ENCODE measurements at regions not wholly inside any gene's neighbourhood (a gene's known extent, or its start where the extent isn't known, plus 50 kb on each side); places are given as distances from the start of the nearest gene placed in this dataset.
A peak's percentile ranks its signal among the peaks of the same experiment; 100 is the strongest.
"Not testable (repeated sequence)": the region's sequence is repeated elsewhere in the genome, so short reads cannot be mapped to it uniquely, and the experiment has no call there.

DNA sequence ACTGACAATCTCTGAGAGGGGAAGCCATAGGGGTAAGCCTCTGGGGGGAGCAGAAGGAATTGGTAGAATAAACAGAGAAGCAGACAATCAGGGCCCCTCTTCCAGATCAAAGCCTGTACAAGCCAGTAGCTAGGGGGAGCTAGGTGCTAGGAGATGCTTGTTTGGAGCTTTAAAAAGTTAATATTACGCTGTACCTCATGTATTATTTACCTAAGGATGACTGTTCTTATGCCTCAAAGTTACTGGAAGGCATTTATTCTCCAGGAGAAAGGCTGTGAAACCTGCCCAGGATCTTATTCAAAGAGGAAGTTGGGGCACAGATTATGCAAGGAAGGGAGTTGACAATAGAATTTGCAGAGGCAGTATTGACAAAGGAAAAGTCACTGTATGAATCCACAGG is 111.8 kb upstream of the SLC35F1 start:
- DNase-seq: no peak
- no peaks in the 10 kb centered on the region for H3K36me3 ChIP-seq (replicated peaks)
- H3K27me3 ChIP-seq (replicated peaks): no peaks in the 10 kb centered on the region
- in situ Hi-C loops (cut with HindIII; ENCODE audit: low pct_ligation_motif_present, low sequenced_read_pairs): no loop called here
- no peak overlapping the region for H3K4me3 ChIP-seq (ENCODE audit: low read depth, low read length)
- no peak overlapping the region for H3K27ac ChIP-seq
- peak; percentile 15 for TF ChIP-seq CTCF (IDR thresholded peaks at IDR 0.05; ENCODE audit: low read depth, low read length, missing control alignments)

GRCh38 chr6:117798819-117799218 is 108.2 kb upstream of the SLC35F1 start:
- H3K36me3 ChIP-seq (replicated peaks); in situ Hi-C loops (cut with HindIII; ENCODE audit: low pct_ligation_motif_present, low sequenced_read_pairs); H3K27ac ChIP-seq; H3K27me3 ChIP-seq (replicated peaks); H3K4me3 ChIP-seq (ENCODE audit: low read depth, low read length); DNase-seq: not testable (repeated sequence)

GRCh38 chr6:117810269-117810668 is 96.8 kb upstream of the SLC35F1 start:
- no peak overlapping the region for H3K4me3 ChIP-seq (ENCODE audit: low read depth, low read length)
- no peak for TF ChIP-seq CTCF (IDR thresholded peaks at IDR 0.05; ENCODE audit: low read depth, low read length, missing control alignments)
- H3K27ac ChIP-seq: no peak overlapping the region
- no peaks in the 10 kb centered on the region for H3K27me3 ChIP-seq (replicated peaks)
- DNase-seq: no peak
- in situ Hi-C loops (cut with HindIII; ENCODE audit: low pct_ligation_motif_present, low sequenced_read_pairs): no loop called here
- H3K36me3 ChIP-seq (replicated peaks): no peaks in the 10 kb centered on the region

DNA sequence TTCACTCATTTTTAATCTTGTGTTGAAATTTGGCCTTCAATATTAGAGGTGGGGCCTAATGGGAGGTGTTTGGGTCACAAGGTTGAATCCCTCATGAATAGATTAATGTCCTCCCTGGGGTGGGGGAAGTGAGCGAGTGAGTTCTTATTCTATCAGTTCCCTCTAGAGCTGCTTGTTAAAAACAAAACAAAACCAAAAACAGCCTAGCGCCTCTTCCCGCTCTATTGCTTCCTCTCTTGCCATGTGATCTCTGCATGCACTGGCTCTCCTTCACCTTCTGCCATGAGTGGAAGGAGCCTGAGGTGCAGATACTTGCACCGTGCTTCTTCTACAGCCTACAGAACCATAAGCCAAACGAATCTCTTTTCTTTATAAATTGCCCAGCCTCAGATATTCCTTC is 89.6 kb upstream of the SLC35F1 start:
- Histone ChIP-seq H3K4me3 (ENCODE audit: low read depth, low read length) (no peak overlapping the region), H3K27ac (no peak overlapping the region), H3K36me3 (replicated peaks) (no peaks in the 10 kb centered on the region), H3K27me3 (replicated peaks) (no peaks in the 10 kb centered on the region)
- in situ Hi-C loops (cut with HindIII; ENCODE audit: low pct_ligation_motif_present, low sequenced_read_pairs): no loop called here
- DNase-seq: no peak
- TF ChIP-seq CTCF (IDR thresholded peaks at IDR 0.05; ENCODE audit: low read depth, low read length, missing control alignments): no peak

- DNase-seq: no peak
- in situ Hi-C loops (cut with HindIII; ENCODE audit: low pct_ligation_motif_present, low sequenced_read_pairs): no loop called here
- Histone ChIP-seq H3K27me3 (replicated peaks) (no peaks in the 10 kb centered on the region), H3K36me3 (replicated peaks) (no peaks in the 10 kb centered on the region), H3K27ac (no peak overlapping the region), H3K4me3 (ENCODE audit: low read depth, low read length) (no peak overlapping the region)
- no peak for TF ChIP-seq CTCF (IDR thresholded peaks at IDR 0.05; ENCODE audit: low read depth, low read length, missing control alignments)
Observed at GRCh38 chr6:117817992-117818391, 89.1 kb upstream of the SLC35F1 start.

GRCh38 chr6:117818449-117818848 is 88.6 kb upstream of the SLC35F1 start:
- no peaks in the 10 kb centered on the region for H3K27me3 ChIP-seq (replicated peaks)
- H3K27ac ChIP-seq: no peak overlapping the region
- in situ Hi-C loops (cut with HindIII; ENCODE audit: low pct_ligation_motif_present, low sequenced_read_pairs): no loop called here
- no peak for TF ChIP-seq CTCF (IDR thresholded peaks at IDR 0.05; ENCODE audit: low read depth, low read length, missing control alignments)
- DNase-seq: no peak
- no peaks in the 10 kb centered on the region for H3K36me3 ChIP-seq (replicated peaks)
- H3K4me3 ChIP-seq (ENCODE audit: low read depth, low read length): no peak overlapping the region

Data from brain microvascular endothelial cell (primary cell).